ENCODE measurements at regions not wholly inside any gene's neighbourhood (a gene's known extent, or its start where the extent isn't known, plus 50 kb on each side); places are given as distances from the start of the nearest gene placed in this dataset.

DNA sequence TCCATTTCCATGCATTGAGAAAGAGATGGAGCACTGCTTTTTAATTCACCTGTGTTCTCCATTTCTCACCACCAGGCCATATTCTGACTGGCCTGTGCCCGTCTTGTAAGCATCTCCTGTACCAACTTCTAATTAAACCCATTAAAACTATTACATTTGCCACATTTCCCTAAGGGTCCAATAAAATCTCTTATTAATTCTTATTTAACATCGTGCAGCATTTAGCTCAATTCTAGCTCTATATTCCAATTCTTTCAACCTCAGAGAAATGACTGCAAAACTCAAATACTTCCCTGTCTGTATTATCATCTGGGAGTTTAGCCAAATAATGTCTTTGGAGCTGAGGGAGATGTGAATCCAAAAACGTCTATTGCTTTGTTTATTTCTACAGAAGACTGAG lies 495.4 kb upstream of the TMEM132C start:
- TF ChIP-seq, protein P1, sequence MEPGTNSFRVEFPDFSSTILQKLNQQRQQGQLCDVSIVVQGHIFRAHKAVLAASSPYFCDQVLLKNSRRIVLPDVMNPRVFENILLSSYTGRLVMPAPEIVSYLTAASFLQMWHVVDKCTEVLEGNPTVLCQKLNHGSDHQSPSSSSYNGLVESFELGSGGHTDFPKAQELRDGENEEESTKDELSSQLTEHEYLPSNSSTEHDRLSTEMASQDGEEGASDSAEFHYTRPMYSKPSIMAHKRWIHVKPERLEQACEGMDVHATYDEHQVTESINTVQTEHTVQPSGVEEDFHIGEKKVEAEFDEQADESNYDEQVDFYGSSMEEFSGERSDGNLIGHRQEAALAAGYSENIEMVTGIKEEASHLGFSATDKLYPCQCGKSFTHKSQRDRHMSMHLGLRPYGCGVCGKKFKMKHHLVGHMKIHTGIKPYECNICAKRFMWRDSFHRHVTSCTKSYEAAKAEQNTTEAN (CRISPR knock-in tag; IDR thresholded peaks at IDR 0.05): no peak
- TF ChIP-seq CTCF (IDR thresholded peaks at IDR 0.05): no peak
- no peak for TF ChIP-seq USF2 (CRISPR knock-in tag; IDR thresholded peaks at IDR 0.05)
- TF ChIP-seq ZSCAN18 (CRISPR knock-in tag; IDR thresholded peaks at IDR 0.05): no peak
- TF ChIP-seq SMAD3 (CRISPR knock-in tag; IDR thresholded peaks at IDR 0.05; ENCODE audit: borderline replicate concordance): no peak
- TF ChIP-seq, protein P2, sequence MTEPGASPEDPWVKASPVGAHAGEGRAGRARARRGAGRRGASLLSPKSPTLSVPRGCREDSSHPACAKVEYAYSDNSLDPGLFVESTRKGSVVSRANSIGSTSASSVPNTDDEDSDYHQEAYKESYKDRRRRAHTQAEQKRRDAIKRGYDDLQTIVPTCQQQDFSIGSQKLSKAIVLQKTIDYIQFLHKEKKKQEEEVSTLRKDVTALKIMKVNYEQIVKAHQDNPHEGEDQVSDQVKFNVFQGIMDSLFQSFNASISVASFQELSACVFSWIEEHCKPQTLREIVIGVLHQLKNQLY (CRISPR knock-in tag; IDR thresholded peaks at IDR 0.05): no peak
- no peak for TF ChIP-seq TEAD4 (CRISPR knock-in tag; IDR thresholded peaks at IDR 0.05)
- no peak for TF ChIP-seq CREB1 (CRISPR knock-in tag; IDR thresholded peaks at IDR 0.05)
